ENCODE measurements at regions not wholly inside any gene's neighbourhood (a gene's known extent, or its start where the extent isn't known, plus 50 kb on each side); places are given as distances from the start of the nearest gene placed in this dataset.

- TF ChIP-seq EZH2 (IDR thresholded peaks at IDR 0.05; ENCODE audit: low read length) (no peak), CTCF (optimal IDR thresholded peaks at IDR 0.05 in 1 of 3, IDR thresholded peaks at IDR 0.05 in 1 of 3, conservative IDR thresholded peaks at IDR 0.05 in 1 of 3; ENCODE audit: extremely low read depth in 1 of 3, insufficient read depth in 2 of 3, low read length in 3 of 3) (no peak)
- H3K27me3 ChIP-seq (ENCODE audit: control insufficient read depth, extremely low read depth, insufficient read depth, low read length) = no peaks in the 10 kb centered on the region
- no peaks in the 10 kb centered on the region for H3K9me1 ChIP-seq (ENCODE audit: control insufficient read depth, extremely low read depth, insufficient read depth, low read length)
- no peak overlapping the region for H3K4me3 ChIP-seq (ENCODE audit: control insufficient read depth in 2 of 3, extremely low read depth in 1 of 3, insufficient read depth in 2 of 3, low read depth in 1 of 3, low read length in 3 of 3)
- H3K4me2 ChIP-seq (ENCODE audit: control insufficient read depth, extremely low read depth, insufficient read depth, low read depth, low read length) = no peak overlapping the region
- dilution Hi-C loops (cut with MboI; ENCODE audit: extremely low pct_ligation_motif_present, low sequenced_read_pairs) = no loop called here
- H3K9ac ChIP-seq (ENCODE audit: control insufficient read depth, extremely low read depth, insufficient read depth, low read length) = no peak overlapping the region
- no peak overlapping the region for H2AFZ ChIP-seq (ENCODE audit: control insufficient read depth, low read length)
- H3K36me3 ChIP-seq (ENCODE audit: control insufficient read depth in 2 of 2, extremely low read depth in 1 of 2, insufficient read depth in 2 of 2, low read length in 2 of 2) = no peaks in the 10 kb centered on the region
- H3K9me3 ChIP-seq (ENCODE audit: control insufficient read depth, low read depth, low read length) = no peaks in the 10 kb centered on the region
- FAIRE-seq (no peak), DNase-seq (ENCODE audit: low read depth, low spot score) (no peak)
- H4K20me1 ChIP-seq (ENCODE audit: control insufficient read depth, extremely low read depth, insufficient read depth, low read length) = no peaks in the 10 kb centered on the region
- no peak overlapping the region for H3K27ac ChIP-seq (ENCODE audit: control insufficient read depth, insufficient read depth, low read length)
- no peaks in the 10 kb centered on the region for H3K79me2 ChIP-seq (ENCODE audit: control insufficient read depth, insufficient read depth, low read length)
- no peaks in the 10 kb centered on the region for H3K4me1 ChIP-seq (ENCODE audit: control insufficient read depth, extremely low read depth, insufficient read depth, low read length)
These were observed 77.2 kb upstream of the FOXD3 start for GRCh38 chr1:63245186-63245585.

- DNase-seq (ENCODE audit: low read depth, low spot score) = no peak
- TF ChIP-seq EZH2 (IDR thresholded peaks at IDR 0.05; ENCODE audit: low read length) (no peak), CTCF (optimal IDR thresholded peaks at IDR 0.05 in 1 of 3, IDR thresholded peaks at IDR 0.05 in 1 of 3, conservative IDR thresholded peaks at IDR 0.05 in 1 of 3; ENCODE audit: extremely low read depth in 1 of 3, insufficient read depth in 2 of 3, low read length in 3 of 3) (no peak)
- H2AFZ ChIP-seq (ENCODE audit: control insufficient read depth, low read length) = no peak overlapping the region
- H3K79me2 ChIP-seq (ENCODE audit: control insufficient read depth, insufficient read depth, low read length) = no peaks in the 10 kb centered on the region
- H3K4me2 ChIP-seq (ENCODE audit: control insufficient read depth, extremely low read depth, insufficient read depth, low read depth, low read length) = no peak overlapping the region
- FAIRE-seq = no peak
- H3K4me1 ChIP-seq (ENCODE audit: control insufficient read depth, extremely low read depth, insufficient read depth, low read length) = no peaks in the 10 kb centered on the region
- H3K9ac ChIP-seq (ENCODE audit: control insufficient read depth, extremely low read depth, insufficient read depth, low read length) = no peak overlapping the region
- no peaks in the 10 kb centered on the region for H3K9me1 ChIP-seq (ENCODE audit: control insufficient read depth, extremely low read depth, insufficient read depth, low read length)
- dilution Hi-C loops (cut with MboI; ENCODE audit: extremely low pct_ligation_motif_present, low sequenced_read_pairs) = no loop called here
- no peaks in the 10 kb centered on the region for H3K9me3 ChIP-seq (ENCODE audit: control insufficient read depth, low read depth, low read length)
- no peak overlapping the region for H3K27ac ChIP-seq (ENCODE audit: control insufficient read depth, insufficient read depth, low read length)
- no peaks in the 10 kb centered on the region for H3K36me3 ChIP-seq (ENCODE audit: control insufficient read depth in 2 of 2, extremely low read depth in 1 of 2, insufficient read depth in 2 of 2, low read length in 2 of 2)
- no peaks in the 10 kb centered on the region for H4K20me1 ChIP-seq (ENCODE audit: control insufficient read depth, extremely low read depth, insufficient read depth, low read length)
- H3K27me3 ChIP-seq (ENCODE audit: control insufficient read depth, extremely low read depth, insufficient read depth, low read length) = no peaks in the 10 kb centered on the region
- no peak overlapping the region for H3K4me3 ChIP-seq (ENCODE audit: control insufficient read depth in 2 of 3, extremely low read depth in 1 of 3, insufficient read depth in 2 of 3, low read depth in 1 of 3, low read length in 3 of 3)
These were observed 74.2 kb upstream of the FOXD3 start for GRCh38 chr1:63248216-63248615.

Data from keratinocyte (primary cell).